ENCODE measurements at regions not wholly inside any gene's neighbourhood (a gene's known extent, or its start where the extent isn't known, plus 50 kb on each side); places are given as distances from the start of the nearest gene placed in this dataset.

DNA sequence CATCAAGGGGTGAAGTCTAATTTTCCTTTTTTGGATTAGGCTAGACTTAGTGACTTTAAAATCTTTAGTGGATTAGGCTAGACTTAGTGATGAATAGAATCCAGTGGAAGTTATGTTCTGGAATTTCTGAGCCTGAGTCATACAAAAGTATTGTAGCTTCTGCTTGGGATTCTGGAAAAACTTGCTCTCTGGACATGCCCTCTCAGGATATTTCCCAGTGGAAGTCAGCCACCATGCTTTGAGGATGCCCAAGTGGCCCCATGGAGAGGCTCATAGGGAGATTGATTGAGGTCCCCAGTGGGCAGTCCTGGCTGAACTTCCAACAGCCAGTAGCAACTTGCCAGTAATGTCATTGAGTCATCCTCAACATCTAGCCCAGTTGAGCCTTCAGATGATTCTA lies 112.4 kb upstream of the PRLR start:
- Histone ChIP-seq H3K9me3 (ENCODE audit: control insufficient read depth, insufficient read depth, low read length) (no peaks in the 10 kb centered on the region), H3K27ac (ENCODE audit: low read depth, low read length) (no peak overlapping the region), H3K27me3 (ENCODE audit: control insufficient read depth, insufficient read depth, low read length) (no peaks in the 10 kb centered on the region), H3K4me3 (ENCODE audit: low read depth, low read length) (no peak overlapping the region)
- DNase-seq (ENCODE audit: low read depth, low spot score) = no peak
- POLR2A ChIA-PET = no interaction called here
- CTCF ChIA-PET = no interaction called here
- TF ChIP-seq, protein P1, sequence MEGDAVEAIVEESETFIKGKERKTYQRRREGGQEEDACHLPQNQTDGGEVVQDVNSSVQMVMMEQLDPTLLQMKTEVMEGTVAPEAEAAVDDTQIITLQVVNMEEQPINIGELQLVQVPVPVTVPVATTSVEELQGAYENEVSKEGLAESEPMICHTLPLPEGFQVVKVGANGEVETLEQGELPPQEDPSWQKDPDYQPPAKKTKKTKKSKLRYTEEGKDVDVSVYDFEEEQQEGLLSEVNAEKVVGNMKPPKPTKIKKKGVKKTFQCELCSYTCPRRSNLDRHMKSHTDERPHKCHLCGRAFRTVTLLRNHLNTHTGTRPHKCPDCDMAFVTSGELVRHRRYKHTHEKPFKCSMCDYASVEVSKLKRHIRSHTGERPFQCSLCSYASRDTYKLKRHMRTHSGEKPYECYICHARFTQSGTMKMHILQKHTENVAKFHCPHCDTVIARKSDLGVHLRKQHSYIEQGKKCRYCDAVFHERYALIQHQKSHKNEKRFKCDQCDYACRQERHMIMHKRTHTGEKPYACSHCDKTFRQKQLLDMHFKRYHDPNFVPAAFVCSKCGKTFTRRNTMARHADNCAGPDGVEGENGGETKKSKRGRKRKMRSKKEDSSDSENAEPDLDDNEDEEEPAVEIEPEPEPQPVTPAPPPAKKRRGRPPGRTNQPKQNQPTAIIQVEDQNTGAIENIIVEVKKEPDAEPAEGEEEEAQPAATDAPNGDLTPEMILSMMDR (IDR thresholded peaks at IDR 0.05; ENCODE audit: low read depth, low read length) = no peak

DNA sequence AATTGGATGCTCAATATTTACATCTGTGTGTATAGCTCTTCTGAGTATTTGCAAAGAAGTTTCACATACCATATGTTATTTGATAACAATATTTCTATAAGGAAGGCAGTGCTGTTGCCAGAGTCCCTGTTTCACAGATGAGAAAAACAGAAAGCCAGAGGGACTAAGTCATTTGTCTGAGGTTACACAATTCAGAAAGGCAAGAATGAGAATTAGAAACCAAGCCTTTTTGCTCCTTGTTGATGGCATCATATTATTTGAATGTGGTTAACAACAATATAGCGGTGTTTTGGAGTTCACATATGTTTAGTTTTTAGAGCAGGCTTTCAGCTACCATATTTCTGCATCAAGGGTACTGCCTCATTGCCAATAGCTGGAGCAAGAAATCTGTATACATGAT lies 110.9 kb upstream of the PRLR start:
- ChIA-PET POLR2A (no interaction called here), CTCF (no interaction called here)
- Histone ChIP-seq H3K9me3 (ENCODE audit: control insufficient read depth, insufficient read depth, low read length) (no peaks in the 10 kb centered on the region), H3K27ac (ENCODE audit: low read depth, low read length) (no peak overlapping the region), H3K27me3 (ENCODE audit: control insufficient read depth, insufficient read depth, low read length) (no peaks in the 10 kb centered on the region), H3K4me3 (ENCODE audit: low read depth, low read length) (no peak overlapping the region)
- TF ChIP-seq, protein P1 (IDR thresholded peaks at IDR 0.05; ENCODE audit: low read depth, low read length) = no peak
- no peak for DNase-seq (ENCODE audit: low read depth, low spot score)

DNA sequence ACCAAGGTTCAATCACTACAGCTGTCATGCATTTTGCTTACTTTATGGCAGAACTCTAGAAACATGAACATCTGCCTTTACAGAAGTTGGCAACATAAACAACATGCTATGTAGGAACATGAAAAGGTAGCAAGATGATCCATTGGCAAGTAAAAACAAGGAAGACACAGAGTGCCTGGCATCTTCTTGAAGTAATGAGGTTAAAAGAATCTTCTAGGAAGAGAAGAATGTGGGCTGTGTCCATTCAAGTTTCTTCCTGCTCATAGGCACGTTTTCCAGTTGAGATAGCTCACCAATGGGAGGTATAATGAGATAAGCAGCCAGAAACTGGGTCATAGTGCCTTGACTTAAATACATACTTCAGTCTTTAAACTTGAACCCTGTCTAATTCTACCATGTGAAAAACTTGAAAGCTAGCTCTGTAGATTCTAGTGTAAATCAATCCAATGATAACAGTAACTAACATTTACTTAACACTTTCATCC lies 109.4 kb upstream of the PRLR start:
- Histone ChIP-seq H3K4me3 (ENCODE audit: low read depth, low read length) (no peak overlapping the region), H3K9me3 (ENCODE audit: control insufficient read depth, insufficient read depth, low read length) (no peaks in the 10 kb centered on the region), H3K27ac (ENCODE audit: low read depth, low read length) (no peak overlapping the region), H3K27me3 (ENCODE audit: control insufficient read depth, insufficient read depth, low read length) (no peaks in the 10 kb centered on the region)
- ChIA-PET POLR2A (no interaction called here), CTCF (no interaction called here)
- TF ChIP-seq, protein P1 (IDR thresholded peaks at IDR 0.05; ENCODE audit: low read depth, low read length) = no peak
- no peak for DNase-seq (ENCODE audit: low read depth, low spot score)

DNA sequence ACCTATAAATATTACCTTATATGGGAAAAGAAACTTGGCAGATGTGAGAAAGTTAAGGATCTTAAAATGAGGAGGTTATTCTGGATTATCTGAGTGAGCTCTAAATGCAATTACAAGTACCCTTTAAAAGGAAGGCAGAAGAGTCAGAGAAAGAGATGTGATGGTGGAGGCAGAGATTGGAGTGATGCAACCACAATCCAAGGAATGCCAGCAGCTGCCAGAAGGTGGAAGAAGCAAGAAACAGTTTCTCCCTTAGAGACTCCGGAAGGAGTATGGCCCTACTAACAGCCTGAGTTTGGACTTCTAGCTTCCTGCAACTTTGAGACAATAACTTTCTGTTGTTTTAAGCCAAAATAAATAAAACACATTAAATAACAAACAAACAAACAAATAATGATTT lies 108.7 kb upstream of the PRLR start:
- no peaks in the 10 kb centered on the region for H3K9me3 ChIP-seq (ENCODE audit: control insufficient read depth, insufficient read depth, low read length)
- CTCF ChIA-PET = no interaction called here
- POLR2A ChIA-PET = no interaction called here

DNA sequence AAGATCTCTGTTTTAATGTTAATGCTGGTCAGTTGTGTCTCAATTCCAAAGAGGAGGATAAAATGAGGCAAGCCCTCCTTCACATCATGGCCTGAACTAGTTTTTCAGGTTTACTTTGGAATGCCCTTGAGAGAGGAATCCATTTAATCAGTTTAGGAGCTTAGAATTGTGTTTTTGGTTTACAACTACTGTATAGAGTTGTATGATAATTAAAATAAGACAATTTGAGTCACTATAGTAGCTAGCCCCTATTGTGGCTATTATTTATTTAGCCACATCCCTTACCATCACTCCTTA lies 107.8 kb upstream of the PRLR start:
- no peaks in the 10 kb centered on the region for H3K9me3 ChIP-seq (ENCODE audit: control insufficient read depth, insufficient read depth, low read length)
- no peak overlapping the region for H3K27ac ChIP-seq (ENCODE audit: low read depth, low read length)
- ChIA-PET CTCF (no interaction called here), POLR2A (no interaction called here)
- H3K4me3 ChIP-seq (ENCODE audit: low read depth, low read length) = no peak overlapping the region
- TF ChIP-seq, protein P1 (IDR thresholded peaks at IDR 0.05; ENCODE audit: low read depth, low read length) = no peak
- DNase-seq (ENCODE audit: low read depth, low spot score) = no peak
- H3K27me3 ChIP-seq (ENCODE audit: control insufficient read depth, insufficient read depth, low read length) = no peaks in the 10 kb centered on the region

More for the DNA sequence above, 108.7 kb upstream of the PRLR start:
- no peaks in the 10 kb centered on the region for H3K27me3 ChIP-seq (ENCODE audit: control insufficient read depth, insufficient read depth, low read length)
- no peak overlapping the region for H3K27ac ChIP-seq (ENCODE audit: low read depth, low read length)
- no peak overlapping the region for H3K4me3 ChIP-seq (ENCODE audit: low read depth, low read length)
- TF ChIP-seq, protein P1 (IDR thresholded peaks at IDR 0.05; ENCODE audit: low read depth, low read length) = no peak
- DNase-seq (ENCODE audit: low read depth, low spot score) = no peak
